Nucleus accumbens (tissue), 56 donors: ENCODE measurements at regions not wholly inside any gene's neighbourhood (a gene's known extent, or its start where the extent isn't known, plus 50 kb on each side); places are given as distances from the start of the nearest gene placed in this dataset.
A peak's percentile ranks its signal among the peaks of the same experiment; 100 is the strongest.

Experiments used
- DNase-seq, 56 donors: peaks; one replicate each; lab custom pipeline; 2025; lab: John Stamatoyannopoulos, UW

DNA sequence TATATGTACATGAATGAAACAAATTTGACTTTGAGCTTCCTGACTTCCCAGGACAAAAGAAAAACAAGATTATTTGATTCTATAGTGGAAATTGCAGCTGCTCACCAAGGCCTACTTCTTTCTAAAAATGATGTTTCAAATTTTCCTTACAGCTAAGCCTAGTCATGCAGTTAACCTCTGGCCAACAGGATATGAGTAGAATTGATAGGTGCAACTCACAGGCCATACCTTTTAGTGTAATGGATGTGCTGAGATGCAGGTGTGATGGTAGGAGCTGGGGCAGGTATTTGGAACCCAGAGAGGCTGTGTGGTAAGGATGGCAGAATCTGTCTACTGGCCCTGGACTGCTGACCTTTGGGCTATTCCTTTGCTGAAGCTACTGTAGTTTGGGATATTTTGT is 230.9 kb upstream of the PREP start:
- no peak for DNase-seq

DNA sequence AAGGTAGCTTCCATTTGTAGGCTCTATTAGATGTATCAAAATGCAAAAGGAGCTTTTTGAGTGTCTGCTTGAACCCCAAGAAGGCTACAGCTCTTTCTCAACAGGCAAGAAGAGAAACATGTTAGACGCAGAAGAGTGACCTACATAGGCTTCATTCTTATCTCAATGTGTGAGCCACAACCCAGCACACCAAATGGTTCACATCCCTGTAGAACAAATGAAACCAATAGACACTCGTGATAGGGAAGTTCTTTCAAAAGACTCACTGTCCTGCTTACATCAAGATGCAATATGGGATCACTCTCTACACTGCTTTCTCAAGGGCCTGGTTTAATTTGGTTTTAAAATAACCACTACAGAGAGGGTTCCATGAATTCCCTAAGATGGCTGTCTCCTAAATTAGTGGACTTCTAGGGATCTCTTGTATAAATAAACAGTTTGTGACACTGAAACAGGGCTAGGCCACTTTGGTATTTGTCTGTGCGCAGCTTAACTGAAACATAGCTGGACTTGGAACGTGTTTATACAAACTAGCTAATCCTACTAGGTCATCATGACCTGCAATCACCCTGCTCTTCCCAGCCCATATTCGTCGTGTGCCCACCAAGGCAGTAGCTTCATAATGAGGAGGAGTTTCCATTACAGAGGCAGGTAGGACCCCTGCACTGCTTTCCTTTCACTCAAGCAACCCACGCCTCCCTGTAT is 225.4 kb upstream of the PREP start:
- DNase-seq = no peak

DNA sequence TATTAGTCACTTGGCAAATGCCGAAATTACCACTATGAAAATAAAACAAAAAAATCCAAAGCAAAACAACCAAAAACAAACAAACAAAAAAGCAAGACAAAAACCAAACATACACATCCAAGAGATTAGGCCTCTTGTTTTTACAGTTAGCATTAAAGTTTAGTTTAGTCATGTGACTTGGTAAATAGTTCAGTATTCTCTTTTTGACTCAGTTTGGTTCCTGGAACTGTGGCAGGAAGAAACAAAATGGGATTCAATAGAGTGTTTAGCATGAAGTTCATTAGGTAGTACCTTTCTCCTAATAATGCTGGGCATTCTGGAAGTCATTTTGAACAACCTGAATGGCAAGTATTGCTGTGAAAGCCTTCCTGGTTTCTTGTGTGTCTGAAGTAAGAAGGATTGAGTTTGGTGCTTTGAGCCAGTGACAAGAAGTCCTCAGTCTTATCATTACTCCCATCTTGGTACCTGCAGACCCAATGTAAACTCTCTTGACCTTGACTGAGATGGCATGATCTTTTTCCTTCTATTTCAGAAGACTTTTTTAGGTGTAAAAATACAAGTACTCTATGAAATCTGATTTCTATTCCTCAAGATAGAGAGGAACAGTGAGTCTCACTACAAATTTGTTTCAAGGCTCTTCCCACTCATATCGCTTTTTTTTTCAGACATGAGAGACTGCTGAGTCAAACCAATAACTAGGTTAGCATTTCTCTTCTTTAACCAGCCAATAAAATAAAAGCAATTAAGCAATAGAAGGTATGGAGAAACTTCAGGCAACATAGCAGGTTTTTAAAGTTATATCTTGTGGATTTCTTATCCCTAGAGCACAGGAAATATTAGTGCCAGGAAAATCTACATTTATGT is 223.6 kb upstream of the PREP start:
- DNase-seq = no peak

DNA sequence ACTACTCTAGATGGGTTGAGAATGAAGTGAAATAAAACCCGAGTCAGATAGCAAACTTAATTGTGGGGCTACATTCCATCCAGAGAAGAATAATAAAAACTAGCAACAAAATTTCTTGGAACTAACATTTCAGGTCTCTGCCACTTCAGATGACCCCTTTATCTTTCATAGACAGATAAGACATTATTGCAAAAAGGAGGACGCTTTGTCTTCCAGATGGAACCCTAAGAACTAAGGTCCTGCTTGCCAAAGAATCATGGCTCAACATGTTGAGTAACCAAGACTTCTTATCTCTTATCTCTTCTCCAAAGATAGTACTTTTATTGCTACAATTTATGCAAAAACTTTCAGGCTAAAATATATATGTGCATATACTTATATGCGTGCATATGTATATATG is 221.1 kb upstream of the PREP start:
- no peak for DNase-seq

DNA sequence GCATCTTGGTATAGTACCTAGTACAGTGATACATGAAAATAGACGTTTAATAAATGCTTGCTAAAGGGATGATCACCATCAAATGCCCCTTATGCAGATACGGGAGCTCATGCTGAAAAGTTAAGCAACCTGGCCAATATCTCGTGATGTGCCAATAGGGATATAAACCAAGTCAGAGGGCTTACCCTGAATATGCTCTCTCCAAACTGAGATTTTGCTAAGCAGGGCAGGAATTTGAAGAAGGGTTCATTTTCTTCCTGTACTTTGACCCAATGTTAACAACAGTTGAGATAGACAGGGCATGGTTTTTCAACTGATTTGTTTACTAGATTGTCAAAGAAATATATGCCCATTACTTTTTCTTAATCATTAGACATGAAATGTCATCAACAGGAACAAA is 219.3 kb upstream of the PREP start:
- DNase-seq = no peak

DNA sequence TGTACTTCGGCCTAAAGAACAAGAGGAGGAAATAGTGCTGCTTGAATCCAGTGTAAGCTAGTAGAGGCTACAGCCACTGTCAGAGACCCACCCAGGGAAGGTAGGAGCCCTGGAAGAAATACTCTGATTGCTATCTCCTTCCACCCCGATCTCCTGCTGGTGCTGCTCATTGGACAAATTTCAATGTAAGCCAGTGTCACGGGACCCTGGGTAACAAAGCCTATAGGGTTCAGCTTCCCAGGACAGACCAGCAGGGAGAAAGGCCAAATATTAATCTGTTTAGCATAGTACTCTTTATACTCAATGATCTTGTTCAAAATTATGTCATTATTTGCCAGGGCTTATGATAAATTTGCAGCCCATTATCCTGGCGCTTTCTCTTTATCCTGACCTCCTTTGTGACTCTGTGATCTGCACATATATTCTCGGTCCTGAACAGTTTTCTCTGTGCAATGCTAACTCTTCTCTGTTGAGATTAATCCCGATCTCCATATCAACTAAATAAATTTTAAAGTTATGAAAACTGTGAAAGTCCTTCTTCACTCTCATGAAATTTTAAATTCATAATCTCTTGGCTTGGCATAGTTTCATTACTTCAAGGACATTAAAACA is 218.8 kb upstream of the PREP start:
- DNase-seq = no peak

DNA sequence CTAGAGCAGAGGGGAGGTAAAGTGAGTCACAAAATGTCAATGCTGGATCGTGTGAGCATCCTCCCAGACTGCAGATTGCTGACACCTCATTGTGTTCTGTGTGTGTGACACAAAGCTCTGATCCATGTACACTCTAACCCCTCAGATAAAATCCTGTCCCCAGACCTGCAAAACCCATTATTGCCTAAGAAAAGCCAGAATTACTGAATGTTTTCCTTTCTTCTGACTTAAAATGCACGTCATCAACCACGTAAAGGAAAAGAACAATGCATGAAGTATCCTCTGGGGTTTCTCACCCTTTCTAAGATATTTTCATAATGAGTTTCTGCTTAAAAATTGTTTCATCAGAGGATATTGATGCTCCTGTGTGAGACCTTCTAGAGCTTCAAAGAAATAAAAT is 218.0 kb upstream of the PREP start:
- no peak for DNase-seq

DNA sequence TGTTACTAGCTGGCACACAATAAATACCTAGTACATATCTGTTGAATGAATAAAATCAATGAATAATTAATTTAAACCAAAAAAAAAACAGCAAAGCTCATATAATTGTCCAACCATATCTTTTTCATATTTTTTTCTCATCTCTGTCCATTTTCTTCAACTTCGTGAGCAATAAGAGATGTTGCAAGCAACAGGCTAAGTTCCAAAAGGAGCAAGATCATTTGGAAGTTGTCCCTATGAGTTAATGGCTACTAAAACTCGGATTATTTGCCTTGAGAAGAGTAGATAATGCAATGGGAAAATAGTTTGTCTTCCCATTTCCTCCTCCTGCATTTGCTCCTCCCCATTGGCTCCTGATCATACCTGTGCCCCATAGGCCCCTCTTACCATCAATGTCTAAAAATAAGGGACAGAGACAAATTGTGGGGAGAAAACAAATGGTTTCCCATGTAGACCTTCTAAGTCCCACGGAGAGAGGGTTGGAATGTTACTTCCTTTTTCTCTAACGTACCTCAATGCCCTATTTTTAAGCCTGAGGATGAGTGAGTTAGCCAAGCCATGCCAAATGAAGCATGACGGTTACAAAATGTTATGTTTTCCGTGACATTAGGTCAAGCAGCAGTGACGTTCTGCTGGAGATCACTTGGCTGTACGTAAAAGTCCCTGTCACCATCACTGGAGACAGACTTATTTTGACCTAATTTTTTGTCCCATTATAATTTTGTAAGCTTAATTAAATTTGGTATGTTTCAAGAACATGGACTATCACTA is 217.3 kb upstream of the PREP start:
- DNase-seq = no peak

DNA sequence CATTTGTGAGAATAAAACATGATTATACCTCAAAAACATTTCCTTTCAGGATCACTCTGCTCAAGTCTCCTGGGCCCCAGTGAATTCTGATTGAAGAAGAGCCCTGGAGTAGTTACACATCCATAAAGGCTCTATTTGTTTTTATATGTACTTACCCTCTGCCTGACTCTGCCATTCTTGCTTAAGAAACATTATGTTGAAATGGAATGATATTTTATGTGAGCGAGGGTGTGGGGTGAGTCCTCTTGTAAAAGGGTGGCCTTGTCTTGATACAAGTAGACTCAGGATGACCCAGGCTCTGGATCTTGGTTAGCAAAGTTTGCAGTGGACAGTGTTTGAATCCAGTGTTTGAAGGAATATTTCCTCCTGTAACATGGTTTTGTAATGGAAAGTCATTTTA is 215.4 kb upstream of the PREP start:
- no peak for DNase-seq

DNA sequence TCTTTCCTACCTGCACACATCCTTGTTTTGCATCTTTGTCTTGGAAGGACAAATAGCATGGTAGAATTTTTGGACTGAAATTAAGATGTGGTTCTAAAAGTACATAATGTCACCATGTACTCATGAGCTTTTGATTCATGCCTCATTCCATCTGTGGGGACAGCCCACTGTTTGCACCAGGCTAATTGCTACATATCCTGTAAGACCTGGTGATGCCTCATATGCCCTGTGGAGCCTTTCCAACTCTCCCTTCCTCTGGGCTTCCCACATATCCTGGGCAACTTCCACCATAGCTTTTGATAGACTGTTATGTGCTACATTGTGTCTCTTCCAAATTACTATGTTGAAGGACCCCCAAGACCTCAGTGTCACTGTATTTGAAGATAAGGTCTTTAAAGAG is 213.6 kb upstream of the PREP start:
- DNase-seq = no peak

DNA sequence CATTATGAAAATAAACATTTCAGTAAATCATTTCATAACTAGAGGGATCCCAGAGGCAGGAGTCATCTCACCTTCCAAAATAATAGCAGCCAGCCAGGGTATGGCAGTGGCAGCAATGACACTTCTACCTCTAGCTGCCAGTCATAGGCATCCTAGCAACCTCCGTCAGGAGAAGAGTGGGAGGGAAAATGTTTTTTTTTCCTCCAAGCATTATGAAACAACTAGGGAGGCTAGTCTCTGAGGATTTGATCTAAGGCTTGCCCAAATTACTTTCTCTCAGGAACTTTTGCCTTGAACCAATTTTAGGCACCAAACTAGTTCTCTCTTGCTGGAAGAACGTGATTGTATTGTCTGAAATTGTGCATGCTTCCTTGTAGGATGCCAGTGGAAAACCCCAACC is 208.7 kb upstream of the PREP start:
- DNase-seq = peak in 5 of 56 donors; percentile 4 to 20 (median 10)

DNA sequence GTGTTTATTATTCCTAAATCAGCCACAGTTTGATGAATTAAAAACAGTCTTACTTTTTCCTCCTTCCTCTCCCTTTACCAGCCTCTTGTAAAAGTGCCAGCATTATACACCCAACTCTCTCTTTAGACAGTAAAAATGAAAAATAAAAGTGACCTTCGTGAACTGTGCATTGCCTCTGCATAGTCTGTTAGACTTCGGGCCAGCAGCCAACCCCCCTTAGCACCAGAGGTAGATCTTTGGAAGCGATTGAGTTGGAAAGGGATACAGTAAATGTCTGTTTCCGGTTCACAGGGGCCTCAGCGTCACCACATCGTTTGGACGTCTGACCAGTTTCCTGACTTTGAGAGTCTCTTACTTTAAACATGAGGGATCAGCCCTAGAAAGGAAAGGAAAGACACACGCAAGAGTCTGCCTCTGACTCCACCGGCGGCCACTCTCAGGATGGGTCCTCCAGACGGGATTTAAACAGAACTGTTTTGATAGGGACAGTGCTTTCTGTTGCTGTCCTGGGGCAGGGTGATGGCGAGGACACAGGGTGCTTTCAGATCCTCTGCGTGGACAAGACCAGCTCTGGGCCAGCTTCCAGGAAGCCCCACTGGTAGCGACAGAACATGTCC is 206.6 kb upstream of the PREP start:
- peak in 11 of 56 donors; percentile 2 to 18 (median 5) for DNase-seq

DNA sequence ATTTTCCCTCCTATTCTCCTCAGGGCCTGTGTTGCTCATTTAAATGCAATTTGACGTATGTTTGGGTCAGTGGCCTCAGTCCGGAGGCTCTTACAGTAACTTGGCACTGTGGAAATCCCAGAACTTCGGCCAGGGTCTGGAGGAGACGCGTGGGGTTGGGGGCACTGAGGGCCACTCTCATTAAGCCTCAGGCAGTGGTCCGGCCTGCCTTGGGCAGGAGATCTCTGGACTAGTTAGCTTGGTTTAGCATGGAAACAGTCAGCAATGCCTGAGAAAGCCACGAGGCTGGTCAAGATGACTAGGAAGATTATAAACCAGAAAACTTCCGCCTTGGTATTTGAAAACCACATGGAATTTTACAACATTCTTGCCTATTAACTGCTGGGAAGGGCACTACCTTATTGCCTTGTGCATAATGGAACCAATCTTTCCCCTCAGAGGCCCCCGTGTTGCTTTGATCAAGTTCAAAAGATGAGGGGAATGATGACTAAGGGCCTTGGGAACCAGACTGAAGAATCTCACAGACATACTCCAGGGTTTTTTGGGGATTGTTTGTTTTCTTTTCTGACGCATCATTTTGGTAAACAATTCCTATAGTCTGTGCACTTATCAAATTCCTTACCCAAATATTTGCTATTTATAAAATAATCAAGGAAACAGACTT is 206.0 kb upstream of the PREP start:
- DNase-seq = no peak

DNA sequence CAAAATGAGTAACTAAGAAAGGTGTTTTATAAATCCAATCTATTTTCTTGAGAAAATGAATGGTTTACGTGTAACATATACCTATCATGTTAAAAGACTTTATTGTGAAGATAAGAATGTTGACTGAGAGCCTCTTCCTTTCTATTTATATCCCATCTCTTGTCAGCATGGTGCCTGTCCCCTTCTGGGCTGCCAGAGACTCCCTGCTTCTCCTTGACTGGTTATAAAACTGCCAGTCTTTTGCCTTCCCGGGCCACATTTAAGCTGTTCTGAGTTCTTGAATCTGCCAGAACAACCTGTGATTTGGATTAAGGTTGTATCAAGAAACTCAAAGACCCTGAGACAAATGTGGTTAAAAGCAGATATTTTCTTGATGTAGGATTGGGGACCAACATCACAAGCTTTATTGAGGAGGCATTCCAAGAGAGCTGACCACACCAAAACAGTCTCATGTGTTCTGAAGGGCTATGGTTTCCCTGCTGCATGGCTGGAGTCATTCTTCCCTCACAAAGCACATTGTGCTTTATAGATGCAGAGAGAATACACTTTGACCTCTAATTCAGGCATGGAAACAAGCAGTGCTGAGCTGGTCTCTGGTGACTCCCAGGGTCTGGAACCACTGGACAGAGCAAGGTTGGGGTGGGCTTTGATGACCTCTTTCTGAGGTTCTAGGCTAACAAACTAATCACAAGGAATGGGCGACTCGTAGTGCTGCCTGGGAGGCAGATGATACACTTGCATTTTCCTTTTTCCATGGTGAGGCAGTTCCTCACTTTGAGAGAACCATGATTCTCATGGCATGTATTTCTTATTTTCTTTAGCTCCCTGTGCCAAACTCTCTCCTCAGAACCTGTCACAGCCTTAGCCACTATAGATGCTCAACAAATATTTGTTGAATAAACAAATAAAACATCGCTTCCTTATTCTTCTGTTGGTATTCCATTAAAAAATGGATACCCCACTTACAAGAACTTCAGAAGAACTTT is 205.0 kb upstream of the PREP start:
- no peak for DNase-seq

DNA sequence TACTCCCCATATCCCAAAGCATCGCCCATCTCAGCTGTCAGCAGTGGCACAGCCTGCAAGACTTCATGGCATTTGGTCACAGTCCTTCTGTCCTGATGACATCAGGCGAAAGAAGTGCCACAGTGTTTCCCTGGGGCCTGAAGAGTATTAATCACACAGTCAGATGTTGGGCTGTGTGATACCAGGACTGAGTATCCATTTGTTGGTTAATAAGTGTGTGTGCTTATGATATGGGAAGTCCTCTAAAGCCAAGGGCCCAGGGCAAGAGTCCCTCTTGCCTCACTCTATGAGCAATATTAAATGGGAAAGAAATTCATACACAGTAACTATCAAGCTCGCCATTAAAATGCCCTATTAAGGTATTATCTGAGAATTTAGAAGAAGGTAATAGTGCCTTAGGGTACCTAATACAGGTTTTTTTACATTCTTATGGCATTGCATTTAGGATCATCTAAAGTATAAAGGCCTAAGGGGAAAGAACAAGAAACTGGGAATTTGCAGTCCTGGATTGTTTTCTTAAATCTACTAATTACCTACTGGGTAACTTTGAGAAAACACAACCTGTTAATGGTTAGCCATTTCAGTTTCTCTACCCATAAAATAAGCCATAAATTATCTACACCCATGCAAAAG is 204.1 kb upstream of the PREP start:
- DNase-seq = no peak

DNA sequence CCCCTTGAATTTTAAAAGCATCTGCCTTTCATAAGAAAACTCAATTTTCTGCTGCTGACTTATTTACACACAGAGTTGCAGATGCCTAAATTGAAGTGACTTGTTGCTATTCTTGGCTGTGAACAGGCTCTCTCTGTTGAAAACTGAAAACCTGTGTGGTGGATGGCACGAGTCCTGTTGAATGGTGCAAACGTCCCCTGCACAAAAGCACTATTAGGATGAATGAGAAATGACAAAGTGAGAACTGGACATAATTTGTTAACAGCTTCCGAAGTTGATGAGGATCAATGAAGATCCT is 201.7 kb upstream of the PREP start:
- no peak for DNase-seq

DNA sequence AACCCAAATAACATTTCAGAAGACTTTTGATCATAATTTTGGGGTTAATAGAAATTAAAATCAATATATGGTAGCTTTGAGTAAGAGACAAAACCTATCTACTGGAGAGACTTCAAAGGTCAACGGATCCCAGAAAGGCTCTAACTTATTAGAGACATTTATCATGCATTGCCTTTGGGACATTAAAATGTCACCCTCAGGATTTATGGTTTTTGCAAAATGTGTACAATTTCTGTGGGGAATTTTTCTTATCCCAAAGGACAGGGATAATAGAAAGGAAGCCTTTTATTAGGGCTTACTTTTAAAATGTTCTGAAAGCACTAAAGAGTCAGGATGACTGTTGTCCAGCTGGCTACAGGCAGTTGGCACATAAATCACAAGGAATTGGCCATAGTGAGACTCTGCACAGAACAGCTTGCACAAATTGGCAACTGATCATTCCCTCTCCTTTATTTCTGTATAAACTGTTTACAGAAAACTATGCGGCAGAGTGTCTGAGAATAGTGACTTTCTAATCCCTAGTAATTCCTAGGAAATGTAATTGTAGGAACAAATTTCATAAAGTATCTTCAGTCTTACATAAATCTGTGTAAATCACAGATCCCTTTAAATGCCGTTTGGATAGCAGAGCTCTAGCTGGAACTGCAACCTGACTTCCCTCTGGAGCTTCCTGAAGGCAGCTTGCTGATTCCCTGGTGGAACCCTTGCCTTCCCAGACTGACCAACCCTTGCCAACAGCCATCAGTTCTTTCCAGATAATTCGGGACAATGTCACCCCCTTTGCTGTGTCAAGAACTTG is 201.1 kb upstream of the PREP start:
- peak in 4 of 56 donors; percentile 2 to 5 (median 3) for DNase-seq
